HepG2 (cell line): ENCODE measurements at regions not wholly inside any gene's neighbourhood (a gene's known extent, or its start where the extent isn't known, plus 50 kb on each side); places are given as distances from the start of the nearest gene placed in this dataset.

Experiments
- ATAC-seq: fragments of 200-7000 bp; cut with Tn5 transposase; 3 replicates; pipeline ENCODE4 v1.9.1; 2020; ENCODE audit warnings: mild to moderate bottlenecking, moderate library complexity
- BruUV-seq: library from RNA; stranded (reverse); fragments of 400-500 nt; replicated peaks from 2 replicates; lab custom pipeline; 2021; lab: Mats Ljungman, UMichigan
- CTCF ChIA-PET: fragments of 300-600 bp; formaldehyde crosslinking; extraction: SDS; loops from one replicate; lab custom pipeline; 2021; ENCODE audit warnings: low total read pairs, inconsistent platforms, low intra/inter-chr PET ratio; lab: Yijun Ruan, JAX
- POLR2A ChIA-PET: fragments of 350-600 bp; sonication (Branson Sonifier 250); formaldehyde crosslinking; loops from one replicate; lab custom pipeline; 2020; ENCODE audit warnings: antibody characterized with exemption, inconsistent platforms; lab: Yijun Ruan, JAX
- DNase-seq: peaks from one replicate; pipeline ENCODE4 v3.0.0-alpha.2; 2015; ENCODE audit warnings: low spot score
- FAIRE-seq: peaks from 3 replicates; lab custom pipeline; 2011; peaks lifted over from hg19 to GRCh38; lab: Jason Lieb, UNC
- H2AFZ ChIP-seq: one replicate; pipeline ENCODE4 v1.6.1; 2011; ENCODE audit warnings: low read length, inconsistent platforms
- H3K27ac ChIP-seq: fragments of 300-600 bp; 3 replicates; pipeline ENCODE4 v1.8.0; 2011; ENCODE audit warnings: mixed run types, mild to moderate bottlenecking, mixed read lengths, low read length, inconsistent platforms; ENCODE audit not compliant: insufficient read depth; ENCODE audit errors: extremely low read length
- H3K27me3 ChIP-seq, 2 experiments: fragments of 200-600 bp in 1 of 2; 2 replicates in 1 of 2; 3 replicates in 1 of 2; pipeline versions ENCODE4 v1.6.0 to v1.8.0; 2011; ENCODE audit warnings: low read length in 2 of 2, mild to moderate bottlenecking in 2 of 2, moderate library complexity in 2 of 2, inconsistent platforms in 1 of 2; ENCODE audit not compliant: insufficient read depth in 2 of 2, control insufficient read depth in 1 of 2
- H3K36me3 ChIP-seq, 2 experiments: fragments of 200-600 bp in 1 of 2; replicated peaks in 1 of 2; 2 replicates in 1 of 2; 3 replicates in 1 of 2; pipeline versions ENCODE4 v1.5.1 to v1.8.0; 2011; ENCODE audit warnings: low read length in 2 of 2, inconsistent platforms in 1 of 2; ENCODE audit not compliant: insufficient read depth in 2 of 2, control insufficient read depth in 1 of 2
- H3K4me1 ChIP-seq: 2 replicates; pipeline ENCODE4 v1.5.1; 2012; ENCODE audit warnings: low read length, inconsistent platforms; ENCODE audit not compliant: insufficient read depth
- H3K4me2 ChIP-seq: 2 replicates; pipeline ENCODE4 v1.6.0; 2011; ENCODE audit warnings: low read depth, low read length, inconsistent platforms
- H3K4me3 ChIP-seq, 3 experiments: fragments of 200-600 bp in 1 of 3; sonication (generic), shearing (Covaris generic) in 1 of 3; replicated peaks in 1 of 3; 2 replicates each; pipeline ENCODE4 v1.5.1; 2011 to 2016; ENCODE audit warnings: low read length in 3 of 3, inconsistent platforms in 2 of 3, low read depth in 2 of 3, mild to moderate bottlenecking in 2 of 3, control low read depth in 1 of 3, mixed read lengths in 1 of 3; ENCODE audit not compliant: insufficient read depth in 1 of 3
- H3K79me2 ChIP-seq: one replicate; pipeline ENCODE4 v1.6.1; 2011; ENCODE audit warnings: low read length, inconsistent platforms; ENCODE audit not compliant: insufficient read depth
- H3K9ac ChIP-seq: 2 replicates; pipeline ENCODE4 v1.6.0; 2011; ENCODE audit warnings: mild to moderate bottlenecking, low read depth, low read length, inconsistent platforms; ENCODE audit not compliant: insufficient read depth
- H3K9me3 ChIP-seq: 2 replicates; pipeline ENCODE4 v1.5.1; 2012; ENCODE audit warnings: mild to moderate bottlenecking, low read length
- H4K20me1 ChIP-seq: 2 replicates; pipeline ENCODE4 v1.6.0; 2011; ENCODE audit warnings: inconsistent platforms, mild to moderate bottlenecking, low read length, moderate library complexity; ENCODE audit not compliant: insufficient read depth
- GATAD1 ChIP-seq: IDR thresholded peaks from 2 replicates; pipeline ENCODE4 v1.6.1; 2016; ENCODE audit warnings: missing genetic modification reagents, missing compliant biosample characterization
- JDP2 ChIP-seq: sonication (generic); formaldehyde crosslinking; IDR thresholded peaks from 2 replicates; pipeline ENCODE4 v1.8.1; 2022; ENCODE audit warnings: missing genetic modification reagents, borderline replicate concordance
- PHF21A ChIP-seq: sonication (generic); formaldehyde crosslinking; IDR thresholded peaks from 2 replicates; pipeline ENCODE4 v1.5.0; 2020; ENCODE audit warnings: mild to moderate bottlenecking, missing genetic modification reagents
- PRDM15 ChIP-seq: sonication (generic); formaldehyde crosslinking; IDR thresholded peaks from 2 replicates; pipeline ENCODE4 v1.4.0; 2020; ENCODE audit warnings: missing genetic modification reagents
- RXRA ChIP-seq: sonication (generic); formaldehyde crosslinking; IDR thresholded peaks from 2 replicates; pipeline ENCODE4 v1.5.1; 2020; ENCODE audit warnings: missing genetic modification reagents
- TFAP4 ChIP-seq: sonication (generic); IDR thresholded peaks from 2 replicates; pipeline ENCODE4 v1.6.1; 2016; ENCODE audit warnings: low read depth, borderline replicate concordance
- ZBTB39 ChIP-seq: sonication (generic); formaldehyde crosslinking; IDR thresholded peaks from 2 replicates; pipeline ENCODE4 v1.5.0; 2020; ENCODE audit warnings: missing genetic modification reagents
- ZNF329 ChIP-seq: sonication (generic); formaldehyde crosslinking; IDR thresholded peaks from 2 replicates; pipeline ENCODE4 v1.9.0; 2021; ENCODE audit warnings: low read depth, mild to moderate bottlenecking, missing genetic modification reagents
- ZNF383 ChIP-seq: sonication (generic); formaldehyde crosslinking; IDR thresholded peaks from 2 replicates; pipeline ENCODE4 v1.4.0; 2020; ENCODE audit warnings: missing genetic modification reagents, mild to moderate bottlenecking, borderline replicate concordance
- ZNF543 ChIP-seq: sonication (generic); formaldehyde crosslinking; IDR thresholded peaks from 2 replicates; pipeline ENCODE4 v1.4.0; 2020; ENCODE audit warnings: mild to moderate bottlenecking, missing genetic modification reagents
- ZNF879 ChIP-seq: sonication (generic); formaldehyde crosslinking; IDR thresholded peaks from 2 replicates; pipeline ENCODE4 v1.8.1; 2023; ENCODE audit warnings: missing genetic modification reagents
- WGBS: methylation state at CpG from one replicate; pipeline ENCODE4 v1.1.6; 2017; ENCODE audit warnings: low lambda C conversion rate; 5-methylcytosine and 5-hydroxymethylcytosine counted together
- in situ Hi-C: cut with HindIII; loops from 2 replicates; pipeline ENCODE4 v1.10.0; 2017; ENCODE audit warnings: low pct_unique_long_range_greater_than_20kb; ENCODE audit not compliant: extremely low pct_ligation_motif_present
- intact Hi-C: fragments of 100-400 bp; cut with micrococcal nuclease; formaldehyde crosslinking; loops from one replicate; pipeline ENCODE4 v1.10.0; 2022; ENCODE audit not compliant: unreplicated experiment

DNA sequence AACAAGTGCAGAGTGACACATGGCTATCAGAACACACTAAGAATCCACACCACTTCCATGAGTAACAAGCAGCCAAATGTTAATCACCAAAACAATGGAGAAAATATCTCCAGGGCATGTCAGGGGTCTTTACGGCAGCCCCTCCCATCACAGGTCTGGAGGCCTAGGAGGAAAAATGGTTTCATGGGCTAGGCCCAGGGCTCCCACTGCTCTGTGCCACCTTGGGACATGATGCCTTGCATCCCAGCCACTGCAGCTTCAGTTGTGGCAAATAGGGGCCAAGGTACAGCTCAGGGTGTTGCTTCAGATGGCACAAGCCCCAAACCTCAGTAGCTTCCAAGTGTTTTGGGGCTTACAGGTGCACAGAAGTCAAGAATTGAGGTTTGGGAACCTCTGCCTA, 66.6 kb downstream of the NEURL3 start:
- CTCF ChIA-PET, result no interaction called here
- no peak for FAIRE-seq
- in situ Hi-C loops (no loop called here), intact Hi-C loops (no loop called here)
- BruUV-seq, result no TSS peak
- POLR2A ChIA-PET, result no interaction called here
- no peak overlapping the region for H3K4me2 ChIP-seq
- WGBS, result 100% methylated on average over 1 of the region's 1 CpG
- H3K79me2 ChIP-seq, result no peaks in the 10 kb centered on the region
- H4K20me1 ChIP-seq, result no peaks in the 10 kb centered on the region
- no peak for DNase-seq
- no peaks in the 10 kb centered on the region for H3K4me1 ChIP-seq
- TF ChIP-seq ZNF543 (CRISPR knock-in tag) (no peak), JDP2 (CRISPR knock-in tag) (no peak), GATAD1 (CRISPR knock-in tag) (no peak), PHF21A (CRISPR knock-in tag) (no peak), ZBTB39 (CRISPR knock-in tag) (no peak), ZNF383 (CRISPR knock-in tag) (no peak), ZNF329 (no peak), RXRA (CRISPR knock-in tag) (no peak), TFAP4 (no peak), ZNF879 (CRISPR knock-in tag) (no peak), PRDM15 (no peak)
- TF ChIP-seq, all 625 proteins: peak for 0
- H3K27me3 ChIP-seq, result no peaks in the 10 kb centered on the region
- ATAC-seq, result no peak
- H3K9me3 ChIP-seq, result peaks cover 14% of the 10 kb centered on the region; the same call in 1 of the 2 replicates
- no peaks in the 10 kb centered on the region for H3K36me3 ChIP-seq
- no peak overlapping the region for H2AFZ ChIP-seq
- H3K4me3 ChIP-seq, result no peak overlapping the region
- no peak overlapping the region for H3K27ac ChIP-seq
- no peak overlapping the region for H3K9ac ChIP-seq
